SK-MEL-5 (cell line): ENCODE measurements at regions not wholly inside any gene's neighbourhood (a gene's known extent, or its start where the extent isn't known, plus 50 kb on each side); places are given as distances from the start of the nearest gene placed in this dataset.
"Not testable (repeated sequence)": the region's sequence is repeated elsewhere in the genome, so short reads cannot be mapped to it uniquely, and the experiment has no call there.

Source experiments
- DNase-seq: peaks from one replicate; pipeline ENCODE4 v3.0.0-alpha.2; 2016; ENCODE audit warnings: low read depth, low spot score
- in situ Hi-C: cut with HindIII; loops from 2 replicates; pipeline ENCODE4 v1.10.0; 2016; ENCODE audit warnings: low sequenced_read_pairs, high pct_unique_total_duplicates, low pct_unique_long_range_greater_than_20kb

DNA sequence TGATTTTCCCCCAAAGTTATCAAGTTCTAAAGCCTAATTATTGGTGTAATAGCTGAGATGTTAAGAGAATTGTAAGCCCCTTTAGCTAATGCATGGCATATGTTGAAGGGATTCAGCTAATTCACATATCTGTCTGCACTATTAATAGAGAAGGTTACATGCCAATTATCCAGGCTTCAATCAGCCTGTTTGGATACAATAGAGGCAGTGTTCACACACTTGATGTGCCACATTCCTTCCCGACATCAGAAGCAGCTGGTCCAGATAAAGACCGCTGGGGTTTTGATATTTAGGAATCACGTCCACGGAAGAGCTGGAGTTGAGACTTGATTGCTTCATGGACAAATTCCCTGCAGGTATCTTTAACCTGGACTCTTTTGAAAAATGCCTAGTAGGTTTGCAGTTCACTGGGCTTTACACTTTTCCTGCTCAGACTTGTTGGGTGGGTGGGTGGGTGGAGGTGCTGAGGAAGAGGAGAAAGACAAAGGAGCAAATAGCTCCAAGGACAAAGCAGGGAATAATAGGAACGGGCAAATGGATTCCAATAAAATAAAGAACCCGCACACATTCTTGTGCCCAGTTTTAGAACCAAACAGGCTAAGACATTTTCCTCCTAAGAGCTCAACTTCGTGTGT is 142.6 kb upstream of the ZNF217 start:
- in situ Hi-C loops: no loop called here
- peak; percentile 81 for DNase-seq

DNA sequence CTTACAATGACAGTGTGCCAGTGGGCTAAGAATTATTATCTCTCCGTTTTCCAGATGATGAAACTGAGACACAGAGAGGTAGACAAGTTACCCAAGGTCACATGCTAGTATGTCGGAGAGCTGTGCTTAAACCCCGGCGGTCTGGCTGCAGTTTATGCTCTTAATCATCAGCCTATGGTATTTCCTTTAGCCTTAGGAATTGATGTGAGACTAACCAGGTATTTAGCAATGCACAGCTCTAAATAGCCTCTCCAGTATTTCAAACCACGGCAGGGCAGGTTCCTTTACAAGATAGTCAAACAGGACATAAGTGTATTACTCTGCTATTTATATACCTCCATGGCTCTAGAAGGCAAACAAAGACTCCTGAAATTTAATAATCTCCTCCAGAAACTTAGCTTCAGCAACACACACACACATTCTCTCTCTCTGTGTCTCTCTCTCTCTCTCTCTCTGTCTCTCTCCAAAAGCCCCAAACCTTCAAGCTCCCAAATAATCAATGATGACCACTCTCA is 142.0 kb upstream of the ZNF217 start:
- in situ Hi-C loops: no loop called here
- DNase-seq: peak; percentile 40

DNA sequence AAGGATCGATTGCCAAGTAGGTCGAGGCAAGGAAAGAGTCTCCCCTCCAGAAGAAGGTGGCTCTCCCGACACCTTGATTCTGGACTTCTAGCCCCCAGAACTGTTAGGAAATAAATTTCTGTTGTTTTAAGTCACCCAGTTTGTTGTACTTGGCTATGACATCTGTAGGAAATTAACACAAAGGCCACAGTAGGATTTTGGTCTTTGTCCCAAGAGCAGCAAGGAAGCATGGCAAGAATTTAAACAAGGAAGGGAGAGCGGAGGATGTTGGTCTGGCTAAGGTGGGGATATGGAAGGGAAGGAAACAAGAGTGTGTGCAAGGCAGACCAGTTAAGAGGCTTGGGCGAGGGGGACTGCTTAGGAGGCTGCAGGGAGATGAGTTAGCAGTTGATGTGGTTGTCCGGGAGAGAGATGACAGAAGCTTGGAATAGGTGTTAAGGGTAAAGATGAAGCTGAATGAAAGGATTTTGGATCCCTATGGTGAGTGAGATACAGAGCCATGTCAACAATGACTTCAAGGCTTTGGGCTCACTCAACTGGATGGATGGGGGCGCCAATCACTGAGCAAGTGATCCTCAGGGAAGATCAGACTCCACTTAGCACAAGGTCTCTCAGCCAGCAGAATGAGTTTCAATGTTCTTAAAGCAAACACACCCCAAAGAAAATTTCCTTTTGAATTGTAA is 140.5 kb upstream of the ZNF217 start:
- peak; percentile 26 for DNase-seq
- in situ Hi-C loops: no loop called here

DNA sequence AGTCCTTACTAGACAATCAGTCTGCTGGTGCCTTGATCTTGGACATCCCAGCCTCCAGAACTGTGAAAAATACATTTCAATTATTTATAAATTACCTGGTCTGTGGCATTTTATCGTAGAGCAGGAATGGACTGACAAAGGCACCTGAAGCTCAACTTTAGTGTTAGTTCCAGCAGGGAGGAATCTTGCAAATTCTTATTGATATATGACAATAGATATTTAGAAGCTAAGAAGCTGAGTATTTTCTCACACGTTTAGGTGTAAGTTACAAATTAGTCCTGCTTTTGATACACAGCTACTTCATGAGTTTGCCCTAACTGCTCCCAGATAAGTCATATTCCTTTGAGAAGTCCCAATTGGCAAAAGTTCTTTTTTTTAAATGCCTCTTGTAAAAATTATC is 138.0 kb upstream of the ZNF217 start:
- in situ Hi-C loops: no loop called here
- DNase-seq: no peak

DNA sequence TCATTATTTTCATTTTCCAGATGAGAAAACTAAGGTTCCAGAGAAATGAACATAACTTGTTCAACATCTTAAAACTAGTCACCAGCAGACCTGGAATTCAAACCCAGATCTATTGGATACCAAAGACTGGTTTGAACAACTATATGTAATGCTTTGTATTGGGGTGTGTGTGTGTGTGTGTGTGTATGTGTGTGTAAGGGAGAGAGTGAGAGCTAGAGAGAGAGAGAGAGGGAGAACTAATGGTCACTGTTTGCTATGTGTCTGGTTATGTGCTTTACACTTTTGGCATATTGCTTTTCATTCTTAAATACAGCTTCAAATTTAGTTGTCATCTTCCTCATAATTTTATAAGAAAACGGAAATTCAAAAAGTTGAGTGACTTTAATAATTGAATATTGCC is 134.7 kb upstream of the ZNF217 start:
- in situ Hi-C loops: no loop called here
- no peak for DNase-seq

DNA sequence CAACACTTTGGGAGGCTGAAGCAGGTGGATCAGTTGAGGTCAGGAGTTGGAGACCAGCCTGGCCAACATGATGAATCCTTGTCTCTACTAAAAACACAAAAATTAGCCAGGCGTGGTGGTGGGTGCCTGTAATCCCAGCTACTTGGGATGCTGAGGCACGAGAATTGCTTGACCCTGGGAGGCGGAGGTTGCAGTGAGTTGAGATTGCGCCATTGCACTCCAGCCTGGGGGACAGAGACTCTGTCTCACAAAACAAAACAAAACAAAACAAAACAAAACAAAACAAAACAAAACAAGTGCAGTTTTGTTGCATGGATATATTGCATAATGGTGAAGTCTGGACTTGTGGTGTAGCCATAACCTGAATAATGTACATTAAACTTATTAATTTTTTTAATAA is 133.6 kb upstream of the ZNF217 start:
- DNase-seq, in situ Hi-C loops: not testable (repeated sequence)

DNA sequence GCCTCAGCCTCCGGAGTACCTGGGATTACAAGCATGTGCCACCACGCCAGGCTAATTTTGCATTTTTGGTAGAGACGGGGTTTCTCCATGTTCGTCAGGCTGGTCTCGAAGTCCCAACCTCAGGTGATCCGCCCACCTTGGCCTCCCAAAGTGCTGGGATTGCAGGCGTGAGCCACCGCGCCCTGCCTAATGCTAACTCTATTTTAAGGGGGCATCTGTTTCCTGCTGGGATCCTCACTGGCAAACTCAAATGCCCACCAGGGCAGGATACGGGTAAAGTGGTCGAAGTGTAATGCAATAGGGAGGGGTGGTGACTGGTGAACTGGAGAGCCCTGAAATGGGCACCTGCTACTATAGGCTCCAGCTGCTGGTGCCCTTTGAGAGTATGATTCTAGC is 131.9 kb upstream of the ZNF217 start:
- DNase-seq: no peak
- in situ Hi-C loops: no loop called here

DNA sequence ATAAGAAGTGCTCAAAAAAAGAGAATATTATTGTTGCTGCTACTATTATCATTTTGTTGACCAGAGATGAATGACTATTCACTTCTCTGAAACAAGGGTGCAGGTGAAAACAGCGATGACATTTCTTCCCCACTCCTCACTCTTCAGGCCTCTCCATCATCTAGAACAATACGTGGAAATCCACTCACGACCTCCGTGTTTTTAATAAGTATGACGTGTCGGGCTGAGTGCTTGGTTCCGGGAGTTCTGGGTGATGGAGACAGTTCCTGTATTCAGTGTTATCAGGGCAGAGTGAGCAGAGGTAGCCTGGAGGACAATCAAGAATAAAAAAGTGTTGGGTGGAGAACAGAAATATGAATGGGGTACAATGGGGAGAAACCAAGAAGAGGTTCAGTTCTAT is 130.0 kb upstream of the ZNF217 start:
- no peak for DNase-seq
- in situ Hi-C loops: no loop called here

DNA sequence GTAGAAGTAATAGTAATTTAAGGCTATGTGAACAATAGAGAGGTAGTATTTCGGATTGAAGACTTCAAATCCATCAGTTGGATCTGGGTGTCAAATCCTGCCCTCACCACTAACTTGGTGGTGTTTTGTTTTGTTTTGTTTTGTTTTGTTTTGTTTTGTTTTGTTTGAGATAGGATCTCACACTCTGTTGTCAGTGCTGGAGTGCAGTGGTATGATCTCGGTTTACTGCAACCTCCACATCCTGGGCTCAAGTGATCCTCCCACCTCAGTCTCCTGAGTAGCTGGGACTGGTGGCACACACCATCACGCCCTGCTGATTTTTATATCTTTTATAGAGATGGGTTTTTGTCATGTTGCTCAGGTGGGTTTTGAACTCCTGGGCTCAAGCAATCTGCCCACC is 129.4 kb upstream of the ZNF217 start:
- in situ Hi-C loops: no loop called here
- DNase-seq: no peak

DNA sequence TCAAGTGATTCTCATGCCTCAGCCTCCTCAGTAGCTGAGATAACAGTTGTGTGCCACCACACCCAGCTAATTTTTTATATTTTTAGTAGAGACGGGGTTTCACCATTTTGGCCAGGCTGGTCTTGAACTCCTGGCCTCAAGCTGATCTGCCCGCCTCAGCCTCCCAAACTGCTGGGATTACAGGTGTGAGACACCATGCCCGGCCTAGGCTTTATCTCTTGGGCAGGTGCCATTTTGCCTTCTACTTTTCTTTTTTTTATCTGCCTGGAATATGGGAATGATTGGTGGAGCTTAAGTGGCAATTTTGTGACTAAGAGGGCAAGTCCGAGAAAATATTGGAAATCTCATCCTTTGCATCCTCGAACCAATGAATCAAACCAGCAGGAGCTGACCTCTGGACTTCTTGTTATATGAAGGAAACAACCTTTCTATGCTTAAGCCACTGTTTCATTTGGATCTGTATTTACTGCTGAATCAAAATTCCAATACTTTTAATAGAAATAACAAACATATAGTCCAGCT is 128.9 kb upstream of the ZNF217 start:
- in situ Hi-C loops: no loop called here

DNA sequence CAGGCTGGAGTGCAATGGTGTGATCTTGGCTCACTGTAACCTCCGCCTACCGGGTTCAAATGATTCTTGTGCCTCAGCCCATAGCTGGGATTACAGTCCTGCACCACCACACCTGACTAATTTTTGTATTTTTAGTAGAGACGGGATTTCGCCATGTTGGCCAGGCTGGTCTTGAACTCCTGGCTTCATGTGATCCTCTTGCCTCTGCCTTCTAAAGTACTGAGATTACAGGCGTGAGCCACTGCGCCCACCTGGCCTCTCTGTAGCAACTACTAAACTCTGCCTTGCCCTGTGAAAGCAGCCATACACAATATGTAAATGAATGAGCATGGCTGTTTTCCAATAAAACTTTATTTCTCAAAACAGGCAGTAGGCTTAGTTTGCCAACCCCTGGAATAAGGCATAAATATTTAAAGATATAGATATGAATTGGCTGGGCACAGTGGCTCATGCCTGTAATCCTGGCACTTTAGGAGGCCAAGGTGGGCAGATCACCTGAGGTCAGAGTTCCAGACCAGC is 127.9 kb upstream of the ZNF217 start:
- in situ Hi-C loops, DNase-seq: not testable (repeated sequence)

More for the DNA sequence above, 128.9 kb upstream of the ZNF217 start:
- no peak for DNase-seq

DNA sequence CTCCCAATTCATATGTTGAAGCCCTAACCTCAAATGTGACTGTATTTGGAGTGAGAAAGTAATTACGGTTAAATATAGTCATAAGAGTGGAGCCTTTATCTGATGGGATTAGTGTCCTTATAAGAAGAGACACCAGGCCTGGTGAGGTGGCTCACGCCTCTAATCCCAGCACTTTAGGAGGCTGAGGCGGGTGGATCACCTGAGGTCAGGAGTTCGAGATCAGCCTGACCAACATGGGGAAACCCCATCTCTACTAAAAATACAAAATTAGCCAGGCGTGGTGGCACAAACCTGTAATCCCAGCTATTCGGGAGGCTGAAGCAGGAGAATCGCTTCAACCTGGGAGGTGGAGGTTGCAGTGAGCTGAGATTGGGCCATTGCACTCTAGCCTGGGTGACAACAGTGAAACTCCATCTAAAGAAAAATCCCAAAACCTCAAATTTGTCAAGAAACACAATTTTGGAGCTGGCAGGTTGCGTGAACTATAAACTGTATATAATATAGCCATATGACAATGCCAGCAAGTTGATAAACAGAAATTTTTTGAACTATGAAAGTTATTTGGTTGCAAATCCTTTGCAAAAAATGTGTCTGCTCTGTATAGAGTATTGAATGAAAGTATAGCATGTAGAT is 125.6 kb upstream of the ZNF217 start:
- in situ Hi-C loops, DNase-seq: not testable (repeated sequence)

DNA sequence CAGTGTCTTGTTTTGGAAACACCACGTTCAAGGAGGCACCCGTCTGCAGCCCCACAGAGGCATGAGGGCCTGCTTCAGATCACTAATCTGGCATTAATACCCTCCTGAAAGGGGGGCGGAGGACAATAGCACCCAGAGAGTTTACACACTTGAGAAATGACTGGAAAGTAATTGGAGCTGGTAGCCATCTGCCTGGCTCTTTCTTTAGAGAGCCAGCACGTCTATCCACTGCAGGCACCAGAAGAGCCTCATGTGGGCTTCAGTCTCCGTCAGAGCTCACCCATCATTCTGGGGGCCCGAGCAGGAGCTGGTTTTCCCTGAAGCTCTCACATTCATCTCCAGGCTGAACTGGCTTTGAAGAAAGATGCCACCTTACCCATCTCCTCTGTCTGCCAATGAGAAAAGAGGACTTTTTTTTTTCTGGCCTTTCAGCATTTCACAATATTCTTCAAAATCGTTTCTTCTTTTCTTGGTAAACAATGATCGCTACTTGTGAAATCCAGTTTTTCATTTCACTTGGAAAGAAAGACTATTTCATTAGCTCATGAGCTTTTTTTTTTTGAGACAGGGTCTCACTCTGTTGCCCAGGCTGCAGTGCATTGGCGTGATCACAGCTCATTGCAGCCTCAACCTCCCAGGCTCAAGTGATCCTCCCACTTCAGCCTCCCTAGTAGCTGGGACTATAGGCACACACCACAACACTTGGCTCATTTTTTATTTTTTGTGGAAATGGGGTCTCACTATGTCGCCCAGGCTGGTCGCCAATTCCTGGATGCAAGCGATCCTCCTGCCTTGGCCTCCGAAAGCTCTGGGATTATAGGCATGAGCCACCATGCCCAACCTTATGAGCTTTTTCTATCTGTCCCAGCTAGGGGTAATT is 124.7 kb upstream of the ZNF217 start:
- in situ Hi-C loops: no loop called here
- DNase-seq: no peak

DNA sequence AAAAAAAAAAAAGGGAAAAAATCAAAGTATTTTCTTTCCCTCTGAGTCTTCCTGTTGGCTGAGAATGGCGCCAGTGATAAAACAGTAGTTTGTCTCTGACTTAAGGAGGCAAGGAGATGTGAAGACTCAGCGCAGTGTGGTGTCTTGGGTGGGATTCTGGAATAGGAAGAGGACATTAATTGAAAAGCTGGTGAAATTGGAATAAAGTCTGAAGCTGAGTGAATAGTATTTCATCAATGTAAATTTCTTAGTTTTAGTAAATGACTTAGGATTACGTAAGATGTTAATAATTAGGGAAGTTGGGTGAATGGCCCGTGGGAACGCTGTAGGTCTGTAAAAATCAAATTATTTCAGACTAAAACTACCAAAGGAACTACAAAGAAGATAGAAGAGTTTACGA is 122.8 kb upstream of the ZNF217 start:
- DNase-seq: no peak
- in situ Hi-C loops: no loop called here

DNA sequence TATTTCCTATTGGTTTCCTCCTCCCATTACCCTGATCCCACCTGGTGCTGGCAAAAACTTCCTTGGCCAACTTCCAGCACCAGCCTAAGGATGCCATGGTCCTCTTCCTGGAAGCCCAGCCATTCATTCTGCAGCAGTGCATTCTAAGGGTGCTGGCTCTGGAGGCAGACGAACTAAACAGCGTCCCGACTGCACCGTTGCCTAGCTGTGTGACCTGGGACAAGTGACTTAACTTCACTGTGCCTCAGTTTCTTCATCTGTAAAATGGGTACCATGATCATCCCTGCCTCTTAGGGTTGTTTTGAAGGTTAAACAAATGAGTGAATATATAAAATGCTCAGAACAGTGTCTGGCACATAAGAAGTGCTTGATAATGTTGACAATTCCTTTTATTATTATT is 120.9 kb upstream of the ZNF217 start:
- no peak for DNase-seq
- in situ Hi-C loops: no loop called here

DNA sequence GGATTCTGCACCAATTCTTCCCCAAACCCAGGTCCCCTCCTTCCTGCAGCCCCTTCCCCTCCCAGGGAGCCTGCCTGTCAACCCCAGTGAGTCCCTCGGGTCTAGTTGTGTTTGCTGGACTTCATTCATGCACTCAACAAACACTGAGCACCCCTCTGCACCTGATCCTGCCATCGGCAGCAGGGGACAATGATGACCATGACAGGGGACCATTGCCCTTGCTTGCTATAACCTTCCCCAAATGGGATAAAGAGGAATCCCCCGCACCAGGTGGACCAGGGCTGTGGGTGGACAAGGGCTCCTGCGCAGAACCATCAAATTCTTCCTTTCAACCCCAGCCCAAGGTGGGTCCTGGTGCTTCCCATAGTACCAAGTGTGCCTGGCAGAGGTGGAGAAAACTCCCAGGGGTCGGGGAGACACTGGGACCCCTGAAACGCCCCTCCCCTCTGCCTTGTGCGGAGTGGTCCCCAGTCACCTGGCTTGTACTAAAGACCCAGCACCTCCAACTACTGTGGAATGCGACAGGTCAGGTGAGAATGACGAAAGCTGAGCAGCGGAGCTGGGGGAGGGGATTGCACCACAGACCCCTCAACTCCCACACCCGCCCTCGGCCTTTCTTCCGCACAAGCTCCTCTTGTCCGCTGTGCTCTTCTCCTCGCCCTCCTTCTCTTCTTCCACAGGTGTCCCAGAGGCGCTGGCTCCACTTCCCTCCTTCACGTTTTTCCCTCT is 119.9 kb upstream of the ZNF217 start:
- no peak for DNase-seq
- in situ Hi-C loops: no loop called here
